Stimulated activated naive CD8-positive, alpha-beta T cell treated with anti-CD3 and anti-CD28 coated beads, Interleukin-15, amount 100 ng/mL, for 72 hours (primary cell): ENCODE measurements at regions not wholly inside any gene's neighbourhood (a gene's known extent, or its start where the extent isn't known, plus 50 kb on each side); places are given as distances from the start of the nearest gene placed in this dataset.

Experiments
- ATAC-seq: fragments of 150-1000 bp; cut with Tn5 transposase; 2 replicates; pipeline ENCODE4 v1.10.0; 2021; ENCODE audit warnings: mild to moderate bottlenecking, moderate library complexity
- DNase-seq, 2 donors: peaks; one replicate each; pipeline ENCODE4 v3.0.0; 2021 to 2022
- H3K27ac Mint-ChIP-seq, 2 donors: one replicate each; pipeline ENCODE4 v1.8.0; 2022; ENCODE audit warnings: mild to moderate bottlenecking in 2 of 2, mixed read lengths in 2 of 2, moderate library complexity in 2 of 2
- H3K27me3 Mint-ChIP-seq: one replicate; pipeline ENCODE4 v1.8.0; 2022; ENCODE audit warnings: mixed read lengths
- H3K4me1 Mint-ChIP-seq: one replicate; pipeline ENCODE4 v1.8.0; 2022; ENCODE audit warnings: mild to moderate bottlenecking, mixed read lengths
- H3K4me3 Mint-ChIP-seq, 2 donors: one replicate each; pipeline ENCODE4 v1.8.0; 2022; ENCODE audit warnings: mild to moderate bottlenecking in 2 of 2, mixed read lengths in 2 of 2, moderate library complexity in 1 of 2
- H3K9me3 Mint-ChIP-seq, 2 donors: one replicate each; pipeline ENCODE4 v1.8.0; 2022; ENCODE audit warnings: mixed read lengths in 2 of 2

DNA sequence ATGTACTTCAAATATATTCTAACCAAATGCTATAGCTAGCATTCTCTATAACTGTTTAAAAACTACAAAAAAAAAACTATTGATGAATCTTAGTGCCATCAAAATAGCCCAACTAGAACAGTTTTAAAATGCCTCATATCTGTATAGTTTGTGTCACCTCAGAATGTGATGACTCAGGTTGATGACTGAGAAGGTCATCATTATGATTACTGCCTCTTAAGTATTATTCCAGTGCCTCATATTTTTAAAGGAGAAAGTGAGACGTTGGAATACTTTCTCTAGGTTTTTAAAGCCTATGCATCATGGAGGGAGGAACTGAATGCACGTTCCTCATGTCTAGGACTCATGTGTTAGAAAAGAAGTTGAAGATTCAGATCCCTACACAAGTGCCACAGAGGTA is 88.2 kb downstream of the TMA16 start:
- no peak overlapping the region for H3K4me3 Mint-ChIP-seq
- no peaks in the 10 kb centered on the region for H3K4me1 Mint-ChIP-seq
- no peaks in the 10 kb centered on the region for H3K27me3 Mint-ChIP-seq
- DNase-seq (no peak), ATAC-seq (no peak)
- H3K9me3 Mint-ChIP-seq = no peaks in the 10 kb centered on the region
- peak overlapping the region in 1 of 2 donors; percentile 17 for H3K27ac Mint-ChIP-seq

DNA sequence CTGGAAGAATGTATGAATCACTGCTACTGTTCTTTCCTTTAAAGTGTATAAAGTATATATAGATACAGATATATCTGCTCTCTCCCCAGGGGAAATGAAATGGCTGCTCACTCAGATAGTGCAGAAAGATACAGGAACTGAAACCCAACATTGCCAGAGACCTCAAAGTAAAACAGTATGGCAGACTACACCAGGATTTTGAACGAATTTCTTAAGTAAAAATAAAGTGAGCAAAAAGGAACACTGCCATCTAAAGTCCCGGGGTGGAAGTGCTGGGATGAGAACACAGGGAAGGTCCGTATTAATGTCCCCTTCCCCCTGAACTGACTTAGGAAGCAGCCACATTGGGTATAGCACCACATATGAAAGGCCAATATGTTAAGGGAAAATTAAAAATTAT is 93.4 kb downstream of the TMA16 start:
- Mint-ChIP-seq H3K4me3 (no peak overlapping the region), H3K9me3 (no peaks in the 10 kb centered on the region)

DNA sequence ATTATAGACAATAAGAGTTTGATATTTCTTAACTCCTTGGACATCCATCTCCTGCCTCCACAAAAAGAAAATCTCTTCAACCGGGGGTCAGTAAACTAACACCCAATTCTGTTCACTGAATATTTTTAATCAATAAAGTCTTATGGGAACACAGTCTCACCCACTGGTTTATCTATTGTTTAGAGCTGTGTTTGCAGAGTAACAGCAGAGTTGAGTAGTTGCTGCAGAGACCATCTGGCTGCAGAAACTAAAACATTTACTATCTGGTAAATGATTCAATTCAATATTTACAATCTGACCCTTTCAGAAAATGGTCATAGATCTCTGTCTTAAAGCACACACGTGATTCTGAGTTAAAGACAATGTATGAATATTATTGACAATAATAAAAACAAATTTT is 94.0 kb downstream of the TMA16 start:
- no peak for DNase-seq
- ATAC-seq = no peak
- no peaks in the 10 kb centered on the region for H3K4me1 Mint-ChIP-seq
- H3K9me3 Mint-ChIP-seq = no peaks in the 10 kb centered on the region
- H3K27ac Mint-ChIP-seq = no peak overlapping the region
- no peak overlapping the region for H3K4me3 Mint-ChIP-seq
- H3K27me3 Mint-ChIP-seq = peaks cover under 1% of the 10 kb centered on the region

More for the DNA sequence above, 93.4 kb downstream of the TMA16 start:
- Mint-ChIP-seq H3K27ac (no peak overlapping the region), H3K4me1 (no peaks in the 10 kb centered on the region), H3K27me3 (no peaks in the 10 kb centered on the region)
- peak in 1 of 2 donors; percentile 7 for DNase-seq
- ATAC-seq = no peak

GRCh38 chr4:163590103-163590502 is 95.6 kb downstream of the TMA16 start:
- no peak overlapping the region for H3K4me3 Mint-ChIP-seq
- DNase-seq (no peak), ATAC-seq (no peak)
- peaks cover 7% of the 10 kb centered on the region for H3K27me3 Mint-ChIP-seq
- H3K27ac Mint-ChIP-seq = no peak overlapping the region
- no peaks in the 10 kb centered on the region for H3K9me3 Mint-ChIP-seq
- no peaks in the 10 kb centered on the region for H3K4me1 Mint-ChIP-seq

- ATAC-seq (no peak), DNase-seq (no peak)
- peaks cover 0 to 5% of the 10 kb centered on the region in 2 donors for H3K9me3 Mint-ChIP-seq
- no peak overlapping the region for H3K27ac Mint-ChIP-seq
- peaks cover 7% of the 10 kb centered on the region for H3K27me3 Mint-ChIP-seq
- no peak overlapping the region for H3K4me3 Mint-ChIP-seq
- H3K4me1 Mint-ChIP-seq = no peaks in the 10 kb centered on the region
Observed at GRCh38 chr4:163590619-163591264, 96.3 kb downstream of the TMA16 start.

DNA sequence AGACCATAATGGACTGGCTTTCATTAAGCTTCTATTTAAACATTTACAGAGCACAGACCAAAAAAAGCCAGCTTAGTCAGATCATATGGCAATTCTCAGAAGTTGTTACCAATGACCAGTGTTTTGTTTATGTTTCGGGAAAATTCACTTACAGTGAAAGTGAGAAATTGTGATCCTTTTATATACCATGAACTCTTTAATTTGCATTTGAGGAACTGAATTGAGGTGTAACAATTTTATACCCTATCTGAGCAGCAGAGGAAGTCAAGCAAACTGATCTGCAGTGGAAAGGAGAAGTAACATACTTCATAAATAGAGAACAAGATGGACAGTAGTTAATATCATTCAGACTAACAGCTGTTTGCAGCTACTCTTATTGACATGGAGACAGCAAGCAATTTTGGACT is 97.1 kb downstream of the TMA16 start:
- DNase-seq = no peak
- H3K9me3 Mint-ChIP-seq = peaks cover 0 to 7% of the 10 kb centered on the region in 2 donors
- H3K27me3 Mint-ChIP-seq = peaks cover 7% of the 10 kb centered on the region
- no peak for ATAC-seq
- no peak overlapping the region for H3K4me3 Mint-ChIP-seq
- H3K27ac Mint-ChIP-seq = no peak overlapping the region
- H3K4me1 Mint-ChIP-seq = no peaks in the 10 kb centered on the region

DNA sequence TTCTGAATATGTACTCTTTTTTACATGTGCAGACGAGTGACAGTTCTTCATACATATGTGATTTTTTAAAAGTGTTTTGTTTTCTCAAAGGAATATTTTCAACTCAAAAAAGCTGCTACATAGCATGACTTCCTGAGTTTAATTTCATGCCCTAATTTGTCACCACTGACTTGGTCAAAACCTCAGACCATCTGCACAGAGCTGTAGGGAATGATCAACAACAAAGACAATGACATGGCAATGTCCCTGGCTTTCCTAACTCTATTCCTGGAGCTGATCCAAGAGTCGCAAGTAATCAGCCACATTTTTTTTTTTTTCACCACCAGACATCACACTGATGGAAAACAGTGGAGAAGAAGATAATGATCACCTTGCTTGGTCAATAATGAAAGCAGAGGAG is 97.7 kb downstream of the TMA16 start:
- ATAC-seq (no peak), DNase-seq (no peak)
- no peaks in the 10 kb centered on the region for H3K4me1 Mint-ChIP-seq
- no peak overlapping the region for H3K4me3 Mint-ChIP-seq
- H3K27me3 Mint-ChIP-seq = peaks cover 7% of the 10 kb centered on the region
- no peak overlapping the region for H3K27ac Mint-ChIP-seq
- peaks cover 0 to 7% of the 10 kb centered on the region in 2 donors for H3K9me3 Mint-ChIP-seq

GRCh38 chr4:163595580-163595979 is 101.1 kb downstream of the TMA16 start:
- H3K27ac Mint-ChIP-seq = peak overlapping the region in 1 of 2 donors; percentile 55
- peaks cover 7% of the 10 kb centered on the region for H3K27me3 Mint-ChIP-seq
- H3K4me1 Mint-ChIP-seq = no peaks in the 10 kb centered on the region

DNA sequence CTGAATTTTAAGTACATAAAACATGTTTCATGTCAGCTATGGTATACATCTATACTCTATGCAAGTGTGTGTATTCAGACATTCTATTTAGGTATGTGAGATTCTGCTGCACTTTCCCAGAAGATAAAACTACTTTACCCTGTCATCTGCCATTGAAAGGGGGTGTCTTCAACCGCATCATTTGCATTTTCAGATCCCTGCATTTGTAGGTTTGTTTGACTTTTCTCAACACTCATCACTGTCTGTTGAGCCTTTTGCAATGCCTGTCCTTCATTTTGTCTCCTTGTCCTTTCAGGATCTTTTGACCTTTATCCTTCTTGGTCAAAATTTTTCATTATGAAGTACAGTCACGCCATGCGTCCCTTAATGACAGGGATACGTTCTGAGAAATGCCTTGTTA is 103.5 kb downstream of the TMA16 start:
- ATAC-seq (no peak), DNase-seq (no peak)
- H3K4me3 Mint-ChIP-seq = no peak overlapping the region
- H3K9me3 Mint-ChIP-seq = peaks cover 0 to 7% of the 10 kb centered on the region in 2 donors
- H3K27me3 Mint-ChIP-seq = peaks cover 7% of the 10 kb centered on the region
- no peak overlapping the region for H3K27ac Mint-ChIP-seq
- no peaks in the 10 kb centered on the region for H3K4me1 Mint-ChIP-seq

More at GRCh38 chr4:163595580-163595979, 101.1 kb downstream of the TMA16 start:
- peaks cover 0 to 7% of the 10 kb centered on the region in 2 donors for H3K9me3 Mint-ChIP-seq
- DNase-seq = no peak
- no peak overlapping the region for H3K4me3 Mint-ChIP-seq
- ATAC-seq = no peak

GRCh38 chr4:163598489-163598888 is 104.0 kb downstream of the TMA16 start:
- no peak overlapping the region for H3K4me3 Mint-ChIP-seq
- H3K27me3 Mint-ChIP-seq = peaks cover 7% of the 10 kb centered on the region
- H3K4me1 Mint-ChIP-seq = no peaks in the 10 kb centered on the region
- H3K27ac Mint-ChIP-seq = no peak overlapping the region
- no peak for DNase-seq
- H3K9me3 Mint-ChIP-seq = peaks cover 0 to 7% of the 10 kb centered on the region in 2 donors
- no peak for ATAC-seq

GRCh38 chr4:163600727-163601126 is 106.2 kb downstream of the TMA16 start:
- no peak overlapping the region for H3K27ac Mint-ChIP-seq
- ATAC-seq (no peak), DNase-seq (no peak)
- H3K4me1 Mint-ChIP-seq = no peaks in the 10 kb centered on the region
- no peak overlapping the region for H3K4me3 Mint-ChIP-seq
- H3K27me3 Mint-ChIP-seq = no peaks in the 10 kb centered on the region
- peaks cover 0 to 2% of the 10 kb centered on the region in 2 donors for H3K9me3 Mint-ChIP-seq

DNA sequence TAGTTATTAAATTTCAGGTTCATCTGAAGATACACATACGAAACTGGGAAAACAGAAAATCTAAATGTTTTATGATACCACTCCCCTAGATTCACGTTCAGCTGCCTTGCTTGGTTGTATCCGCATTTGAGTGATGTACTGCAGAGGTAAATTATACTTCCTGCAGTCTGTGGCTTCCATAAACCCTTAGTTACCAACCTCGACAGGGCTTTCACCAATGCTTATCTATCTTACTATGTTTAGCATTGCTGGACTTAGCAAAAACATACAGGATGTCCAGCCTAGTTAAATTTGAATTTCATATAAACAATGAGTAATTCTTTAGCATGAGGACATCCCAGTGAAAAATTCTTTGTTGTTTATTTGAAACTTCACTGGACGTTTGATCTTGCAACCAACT is 108.8 kb downstream of the TMA16 start:
- Mint-ChIP-seq H3K27ac (no peak overlapping the region), H3K4me1 (peaks cover 6% of the 10 kb centered on the region), H3K9me3 (no peaks in the 10 kb centered on the region), H3K27me3 (no peaks in the 10 kb centered on the region), H3K4me3 (no peak overlapping the region)
- ATAC-seq (no peak), DNase-seq (no peak)

- no peak for DNase-seq
- no peaks in the 10 kb centered on the region for H3K9me3 Mint-ChIP-seq
- no peaks in the 10 kb centered on the region for H3K27me3 Mint-ChIP-seq
- no peak overlapping the region for H3K27ac Mint-ChIP-seq
- ATAC-seq = no peak
- peaks cover 6% of the 10 kb centered on the region for H3K4me1 Mint-ChIP-seq
- no peak overlapping the region for H3K4me3 Mint-ChIP-seq
Observed at GRCh38 chr4:163606896-163607691, 112.6 kb downstream of the TMA16 start.

DNA sequence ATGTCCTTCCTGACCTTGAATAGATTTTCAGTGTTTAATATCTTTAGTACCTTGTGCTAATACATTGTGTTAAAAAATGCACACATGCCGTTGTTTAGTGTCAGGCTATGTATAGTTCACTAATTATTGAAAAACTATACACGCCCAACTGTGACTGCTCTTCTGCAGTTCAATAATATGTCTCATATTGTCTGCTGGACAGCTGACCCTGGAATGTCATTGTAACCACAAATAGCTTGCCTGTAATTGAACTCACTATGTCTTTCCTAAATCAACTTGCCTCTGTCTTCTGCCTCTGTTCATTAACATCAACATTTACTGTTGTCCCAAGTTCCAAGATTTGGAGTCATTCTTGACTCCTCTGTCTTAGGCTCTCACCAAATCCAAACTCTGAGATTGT is 114.5 kb downstream of the TMA16 start:
- Mint-ChIP-seq H3K27me3 (no peaks in the 10 kb centered on the region), H3K27ac (no peak overlapping the region), H3K9me3 (no peaks in the 10 kb centered on the region), H3K4me1 (peaks cover 6% of the 10 kb centered on the region), H3K4me3 (no peak overlapping the region)
- ATAC-seq (no peak), DNase-seq (no peak)

- ATAC-seq = no peak
- H3K4me3 Mint-ChIP-seq = no peak overlapping the region
- H3K27ac Mint-ChIP-seq = no peak overlapping the region
- H3K9me3 Mint-ChIP-seq = no peaks in the 10 kb centered on the region
- peaks cover 6% of the 10 kb centered on the region for H3K4me1 Mint-ChIP-seq
- DNase-seq = no peak
- no peaks in the 10 kb centered on the region for H3K27me3 Mint-ChIP-seq
Observed at GRCh38 chr4:163610648-163611047, 116.2 kb downstream of the TMA16 start.

DNA sequence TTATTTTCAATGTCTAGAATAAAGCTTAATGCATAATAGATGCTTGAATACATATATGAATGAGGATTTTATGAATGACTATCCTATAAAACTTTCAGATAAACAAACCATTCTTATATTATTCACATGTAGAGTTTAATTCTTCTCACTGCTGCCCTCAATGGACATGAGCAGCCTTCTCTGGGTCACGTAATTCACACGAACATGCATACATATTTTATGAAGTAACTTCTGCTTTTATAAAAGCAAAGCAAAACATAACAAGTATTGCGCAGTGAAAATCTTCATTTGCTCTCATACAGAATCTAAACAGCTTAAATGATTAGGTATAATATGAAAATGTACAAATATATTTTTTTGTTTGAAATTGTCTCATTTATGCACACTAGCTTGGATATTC is 116.7 kb downstream of the TMA16 start:
- no peak overlapping the region for H3K27ac Mint-ChIP-seq
- H3K9me3 Mint-ChIP-seq = no peaks in the 10 kb centered on the region
- H3K4me3 Mint-ChIP-seq = no peak overlapping the region
- ATAC-seq (no peak), DNase-seq (no peak)
- no peaks in the 10 kb centered on the region for H3K27me3 Mint-ChIP-seq
- peaks cover 6% of the 10 kb centered on the region for H3K4me1 Mint-ChIP-seq
